Body of pancreas (tissue), 4 donors: ENCODE measurements at regions not wholly inside any gene's neighbourhood (a gene's known extent, or its start where the extent isn't known, plus 50 kb on each side); places are given as distances from the start of the nearest gene placed in this dataset.
A peak's percentile ranks its signal among the peaks of the same experiment; 100 is the strongest.

Experiments
- POLR2A ChIP-seq, 3 donors: fragments of 450-650 bp; IDR thresholded peaks; one replicate each; pipeline ENCODE4 v1.6.1; 2016; ENCODE audit warnings: antibody characterized with exemption in 3 of 3, mild to moderate bottlenecking in 2 of 3
- TF ChIP-seq, protein P1 (sequence below), 7 experiments: fragments of 450-650 bp in 4 of 7; fragments of 200-600 bp in 3 of 7; sonication (generic) in 3 of 7; IDR thresholded peaks; one replicate each; pipeline ENCODE4 v1.5.1; 2016 to 2019; ENCODE audit warnings: antibody characterized with exemption in 7 of 7

DNA sequence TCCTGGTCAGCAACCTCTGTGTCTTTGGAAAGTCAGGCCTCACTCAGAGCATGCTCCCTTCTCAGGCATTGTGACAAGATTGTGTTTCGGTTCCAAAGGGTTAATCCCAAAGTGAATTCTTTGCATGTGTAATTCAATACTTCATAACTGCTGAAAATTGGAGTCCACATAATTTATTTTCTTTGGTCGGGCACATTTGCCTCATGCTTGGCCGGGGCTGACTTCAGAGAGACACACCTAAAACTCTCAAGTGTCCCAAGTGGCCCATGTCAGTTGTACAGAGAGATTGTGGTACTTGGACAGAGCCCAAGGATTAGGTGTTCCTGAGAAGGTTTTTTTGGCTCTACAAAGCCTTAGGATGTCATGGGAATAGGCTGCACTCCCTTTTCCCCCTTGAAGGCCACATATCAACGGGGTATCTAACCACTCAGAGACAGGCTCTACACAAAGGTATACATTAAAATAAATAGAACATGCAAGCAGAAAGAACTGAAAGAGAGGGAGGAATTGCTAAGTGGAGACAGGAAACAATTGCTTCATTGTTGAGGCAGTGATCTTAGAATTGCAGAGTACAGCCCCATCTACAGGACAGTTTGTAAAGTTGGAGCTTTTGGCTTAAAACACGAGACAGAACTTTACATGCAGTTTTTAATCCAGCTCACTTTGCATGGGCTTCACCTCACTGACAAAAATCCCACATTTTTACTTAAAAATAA is 1232.3 kb upstream of the ZEB2 start:
- TF ChIP-seq, protein P1, sequence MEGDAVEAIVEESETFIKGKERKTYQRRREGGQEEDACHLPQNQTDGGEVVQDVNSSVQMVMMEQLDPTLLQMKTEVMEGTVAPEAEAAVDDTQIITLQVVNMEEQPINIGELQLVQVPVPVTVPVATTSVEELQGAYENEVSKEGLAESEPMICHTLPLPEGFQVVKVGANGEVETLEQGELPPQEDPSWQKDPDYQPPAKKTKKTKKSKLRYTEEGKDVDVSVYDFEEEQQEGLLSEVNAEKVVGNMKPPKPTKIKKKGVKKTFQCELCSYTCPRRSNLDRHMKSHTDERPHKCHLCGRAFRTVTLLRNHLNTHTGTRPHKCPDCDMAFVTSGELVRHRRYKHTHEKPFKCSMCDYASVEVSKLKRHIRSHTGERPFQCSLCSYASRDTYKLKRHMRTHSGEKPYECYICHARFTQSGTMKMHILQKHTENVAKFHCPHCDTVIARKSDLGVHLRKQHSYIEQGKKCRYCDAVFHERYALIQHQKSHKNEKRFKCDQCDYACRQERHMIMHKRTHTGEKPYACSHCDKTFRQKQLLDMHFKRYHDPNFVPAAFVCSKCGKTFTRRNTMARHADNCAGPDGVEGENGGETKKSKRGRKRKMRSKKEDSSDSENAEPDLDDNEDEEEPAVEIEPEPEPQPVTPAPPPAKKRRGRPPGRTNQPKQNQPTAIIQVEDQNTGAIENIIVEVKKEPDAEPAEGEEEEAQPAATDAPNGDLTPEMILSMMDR (IDR thresholded peaks at IDR 0.05) = peak; percentile 42 to 77 (median 70)
- no peak for TF ChIP-seq POLR2A (IDR thresholded peaks at IDR 0.05)
